Breast epithelium (tissue), 3 donors: ENCODE measurements at regions not wholly inside any gene's neighbourhood (a gene's known extent, or its start where the extent isn't known, plus 50 kb on each side); places are given as distances from the start of the nearest gene placed in this dataset.

Source experiments
- CTCF ChIP-seq, 3 donors: fragments of 450-650 bp; IDR thresholded peaks; one replicate each; pipeline ENCODE4 v1.5.1; 2016 to 2017; ENCODE audit warnings: antibody characterized with exemption in 3 of 3, mild to moderate bottlenecking in 3 of 3, moderate library complexity in 3 of 3
- POLR2A ChIP-seq: fragments of 450-650 bp; IDR thresholded peaks from one replicate; pipeline ENCODE4 v1.6.1; 2016; ENCODE audit warnings: antibody characterized with exemption, mild to moderate bottlenecking, moderate library complexity

GRCh38 chr10:84704101-84704500 lies 375.7 kb downstream of the CCSER2 start:
- no peak for TF ChIP-seq CTCF (IDR thresholded peaks at IDR 0.05)
- TF ChIP-seq POLR2A = no peak
